Body of pancreas (tissue), 4 donors: ENCODE measurements at regions not wholly inside any gene's neighbourhood (a gene's known extent, or its start where the extent isn't known, plus 50 kb on each side); places are given as distances from the start of the nearest gene placed in this dataset.

Experiments used
- CTCF ChIP-seq, 7 experiments: fragments of 450-650 bp in 4 of 7; fragments of 200-600 bp in 3 of 7; sonication (generic) in 3 of 7; IDR thresholded peaks; one replicate each; pipeline ENCODE4 v1.5.1; 2016 to 2019; ENCODE audit warnings: antibody characterized with exemption in 7 of 7
- POLR2A ChIP-seq, 3 donors: fragments of 450-650 bp; IDR thresholded peaks; one replicate each; pipeline ENCODE4 v1.6.1; 2016; ENCODE audit warnings: antibody characterized with exemption in 3 of 3, mild to moderate bottlenecking in 2 of 3

DNA sequence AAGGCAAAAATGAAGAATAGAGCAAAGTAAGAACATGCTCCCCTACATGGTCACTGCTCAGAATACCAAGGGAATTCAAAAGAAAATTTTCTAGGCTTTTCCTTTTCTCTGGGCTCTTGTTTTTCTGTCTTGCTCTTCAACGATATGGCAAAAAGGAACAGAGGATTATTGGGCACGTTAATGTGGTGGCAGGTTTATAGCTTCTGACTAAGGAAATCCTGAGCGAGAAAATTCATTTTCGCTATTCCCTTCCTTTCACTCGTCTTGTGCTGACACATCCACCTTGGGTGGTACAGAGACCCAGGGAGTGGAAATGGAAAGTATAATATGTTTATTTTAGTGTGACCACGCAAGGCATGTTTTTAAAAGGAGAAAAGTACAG, 132.8 kb downstream of the TRIM27 start:
- TF ChIP-seq CTCF (IDR thresholded peaks at IDR 0.05) (no peak), POLR2A (IDR thresholded peaks at IDR 0.05) (no peak)
